GM19324 (cell line): ENCODE measurements at regions not wholly inside any gene's neighbourhood (a gene's known extent, or its start where the extent isn't known, plus 50 kb on each side); places are given as distances from the start of the nearest gene placed in this dataset.
A peak's percentile ranks its signal among the peaks of the same experiment; 100 is the strongest.

ENCODE experiments used
- ATAC-seq: cut with Tn5 transposase; IDR thresholded peaks from one replicate; pipeline ENCODE4 v1.9.1; 2021; ENCODE audit warnings: mild to moderate bottlenecking, moderate library complexity; ENCODE audit not compliant: unreplicated experiment, low FRiP score

GRCh38 chr14:66140213-66140918 is 345.8 kb upstream of the CCDC196 start:
- ATAC-seq = peak; percentile 63

GRCh38 chr14:66140963-66141362 is 345.2 kb upstream of the CCDC196 start:
- ATAC-seq = no peak

- no peak for ATAC-seq
These were observed 344.4 kb upstream of the CCDC196 start for GRCh38 chr14:66141733-66142132.

GRCh38 chr14:66143387-66144112 is 342.6 kb upstream of the CCDC196 start:
- no peak for ATAC-seq

GRCh38 chr14:66152302-66152701 is 333.9 kb upstream of the CCDC196 start:
- ATAC-seq = no peak

GRCh38 chr14:66152747-66153146 is 333.4 kb upstream of the CCDC196 start:
- no peak for ATAC-seq

GRCh38 chr14:66163023-66163422 is 323.1 kb upstream of the CCDC196 start:
- no peak for ATAC-seq

- no peak for ATAC-seq
These were observed 320.8 kb upstream of the CCDC196 start for GRCh38 chr14:66165337-66165736.

- no peak for ATAC-seq
These were observed 311.7 kb upstream of the CCDC196 start for GRCh38 chr14:66174453-66174891.

- ATAC-seq = no peak
These were observed 308.2 kb upstream of the CCDC196 start for GRCh38 chr14:66177935-66178334.

GRCh38 chr14:66196670-66197069 is 289.5 kb upstream of the CCDC196 start:
- ATAC-seq = no peak

GRCh38 chr14:66197276-66197675 is 288.9 kb upstream of the CCDC196 start:
- ATAC-seq = no peak

- ATAC-seq = no peak
These were observed 279.6 kb upstream of the CCDC196 start for GRCh38 chr14:66206554-66206953.

GRCh38 chr14:66216763-66217162 is 269.4 kb upstream of the CCDC196 start:
- no peak for ATAC-seq

GRCh38 chr14:66219886-66220285 is 266.3 kb upstream of the CCDC196 start:
- ATAC-seq = no peak

- ATAC-seq = no peak
These were observed 261.5 kb upstream of the CCDC196 start for GRCh38 chr14:66224492-66225178.

- ATAC-seq = no peak
These were observed 260.8 kb upstream of the CCDC196 start for GRCh38 chr14:66225337-66225736.

GRCh38 chr14:66228267-66228970 is 257.8 kb upstream of the CCDC196 start:
- ATAC-seq = no peak

- no peak for ATAC-seq
These were observed 254.4 kb upstream of the CCDC196 start for GRCh38 chr14:66231820-66232219.

- ATAC-seq = no peak
These were observed 252.6 kb upstream of the CCDC196 start for GRCh38 chr14:66233591-66233990.

GRCh38 chr14:66234411-66234810 is 251.8 kb upstream of the CCDC196 start:
- ATAC-seq = no peak
